ENCODE measurements at regions not wholly inside any gene's neighbourhood (a gene's known extent, or its start where the extent isn't known, plus 50 kb on each side); places are given as distances from the start of the nearest gene placed in this dataset.

- no peak for DNase-seq
Observed at GRCh38 chr7:45359250-45359649, 201.7 kb downstream of the RAMP3 start.

- no peak for DNase-seq
Observed at GRCh38 chr7:45359776-45360175, 202.2 kb downstream of the RAMP3 start.

DNA sequence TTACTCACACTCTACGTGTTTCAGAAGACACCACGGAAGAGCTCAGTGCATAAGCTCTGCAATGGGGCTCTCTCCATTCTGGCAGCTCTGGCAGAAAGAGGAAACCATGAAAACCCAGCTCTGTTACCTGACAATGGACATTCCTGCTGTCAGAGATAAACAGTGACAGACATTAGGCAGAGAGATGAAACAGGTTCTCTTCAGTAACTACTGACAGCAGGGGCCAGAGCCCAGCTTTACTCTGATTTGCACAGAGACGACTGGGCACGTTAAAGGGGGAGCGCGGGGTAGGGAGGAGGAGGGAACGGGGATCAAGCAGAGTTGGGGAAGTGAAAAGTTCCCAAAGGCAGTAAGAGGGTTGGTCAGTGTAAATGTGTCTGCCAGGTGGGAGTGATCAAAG lies 206.1 kb downstream of the RAMP3 start:
- no peak for DNase-seq

DNA sequence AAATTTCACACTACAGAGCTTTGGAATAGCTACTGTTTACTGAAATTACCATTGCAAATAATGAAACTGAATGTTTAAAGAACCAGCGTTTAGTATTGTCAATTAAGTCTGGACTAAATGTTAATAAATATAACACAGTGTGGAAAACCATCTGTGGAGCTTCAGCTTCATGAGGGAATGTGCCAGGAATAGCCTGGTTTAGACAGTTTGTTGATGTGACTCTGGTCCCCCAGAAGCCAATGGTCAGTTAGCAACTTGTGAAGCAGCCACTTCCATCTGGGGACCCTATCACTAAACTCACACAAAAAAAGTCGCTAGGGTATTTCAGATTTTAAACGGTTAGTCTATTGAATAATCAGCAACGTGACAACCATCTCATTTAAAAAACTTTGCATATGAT lies 207.8 kb downstream of the RAMP3 start:
- no peak for DNase-seq

DNA sequence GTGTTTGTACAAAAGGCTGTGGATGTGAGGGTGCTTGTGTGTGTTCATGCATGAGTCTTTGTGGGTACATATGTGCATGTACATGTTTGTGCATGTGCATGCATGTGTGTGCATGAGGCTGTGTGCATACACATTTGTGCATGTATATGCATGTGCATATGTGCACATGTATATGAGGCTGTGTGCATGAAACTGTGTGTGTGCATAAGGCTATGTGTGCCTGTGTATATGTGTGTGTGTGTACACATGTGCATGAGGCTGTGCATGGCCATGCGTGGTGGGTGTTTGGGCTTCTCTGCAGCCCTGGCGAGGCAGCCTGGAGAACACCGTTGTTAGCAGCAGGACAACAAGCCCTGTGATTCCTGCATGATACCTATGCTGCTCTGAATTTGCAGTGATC lies 207.7 kb upstream of the ADCY1 start:
- no peak for DNase-seq

DNA sequence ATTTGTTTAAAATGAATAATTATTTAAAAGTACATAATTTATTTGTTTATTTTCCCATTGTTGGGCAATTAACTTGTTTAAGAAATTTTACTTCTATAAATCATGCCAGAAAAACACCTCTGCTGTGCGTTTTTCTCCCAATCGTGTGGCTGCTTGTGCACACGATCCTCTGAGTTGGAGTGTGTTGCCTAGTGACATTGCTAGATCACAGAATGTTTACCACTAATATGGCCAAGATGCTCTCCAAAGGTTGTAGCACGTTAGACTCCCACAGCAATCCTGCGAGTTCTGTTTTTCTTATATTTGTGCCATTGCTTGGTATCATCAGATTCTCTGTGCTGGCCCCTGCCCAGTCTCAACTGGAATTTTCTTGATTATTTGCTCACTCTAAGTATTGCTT lies 207.1 kb upstream of the ADCY1 start:
- no peak for DNase-seq

- DNase-seq: no peak
Observed at GRCh38 chr7:45368129-45368807, 205.9 kb upstream of the ADCY1 start.

DNA sequence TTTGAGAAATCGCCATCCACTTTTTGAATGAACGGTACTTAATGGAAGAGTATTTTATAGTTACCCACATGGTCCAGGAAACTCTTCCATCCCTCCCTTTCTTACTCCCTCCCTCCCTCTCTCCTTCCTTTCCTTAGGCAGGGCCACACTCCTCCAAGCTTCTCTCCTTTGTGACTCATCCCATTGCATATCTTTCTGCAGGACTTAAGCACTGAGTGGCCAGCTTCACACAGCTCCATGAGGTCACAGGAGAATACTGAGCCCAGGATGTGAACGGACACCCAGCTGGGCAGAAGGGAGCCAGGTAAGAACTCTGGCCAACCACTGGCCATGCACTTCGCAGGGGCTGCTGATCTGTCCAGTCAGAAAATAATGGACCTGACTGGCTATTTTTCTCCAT lies 189.7 kb upstream of the ADCY1 start:
- DNase-seq: no peak

DNA sequence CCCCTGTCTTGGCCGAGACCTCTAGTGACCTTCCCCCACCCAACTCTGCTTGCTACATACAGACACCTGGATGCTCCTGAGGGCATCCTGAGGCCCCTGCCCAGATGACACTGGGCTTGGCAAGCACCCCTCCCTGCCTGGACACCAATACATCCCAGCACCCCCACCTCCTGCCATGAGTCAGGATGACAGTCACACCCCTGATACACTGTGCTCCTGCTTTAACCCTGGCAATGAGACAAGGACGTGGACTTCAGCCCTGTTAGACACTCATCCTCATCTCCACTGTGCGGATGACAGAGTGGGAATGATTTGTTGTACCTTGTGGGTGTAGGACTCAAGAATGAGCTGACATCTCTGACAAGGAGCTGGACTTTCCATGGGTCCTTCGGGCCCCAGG lies 186.3 kb upstream of the ADCY1 start:
- DNase-seq: no peak

- no peak for DNase-seq
Observed at GRCh38 chr7:45389073-45389872, 184.9 kb upstream of the ADCY1 start.

DNA sequence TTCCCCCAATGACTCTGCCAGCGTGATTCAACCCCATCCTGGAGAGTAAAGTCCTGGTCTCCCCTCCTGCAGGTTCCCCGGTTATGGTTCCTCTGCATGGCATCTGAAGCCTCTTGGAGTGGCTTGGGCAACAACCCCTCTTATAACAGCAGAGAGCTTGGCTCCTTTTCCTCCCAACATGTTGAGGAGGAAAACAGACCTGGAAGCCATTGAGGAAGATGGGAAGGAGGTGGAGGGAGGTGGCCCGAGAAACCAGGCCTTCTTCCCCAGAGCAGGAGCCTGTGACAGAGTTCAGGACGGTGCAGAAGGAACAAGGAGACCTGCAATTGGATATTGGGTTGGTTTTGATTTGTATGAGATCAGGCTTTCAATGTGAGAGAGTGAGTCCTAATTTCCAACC lies 184.0 kb upstream of the ADCY1 start:
- no peak for DNase-seq

GRCh38 chr7:45390731-45391130 lies 183.4 kb upstream of the ADCY1 start:
- DNase-seq: no peak

DNA sequence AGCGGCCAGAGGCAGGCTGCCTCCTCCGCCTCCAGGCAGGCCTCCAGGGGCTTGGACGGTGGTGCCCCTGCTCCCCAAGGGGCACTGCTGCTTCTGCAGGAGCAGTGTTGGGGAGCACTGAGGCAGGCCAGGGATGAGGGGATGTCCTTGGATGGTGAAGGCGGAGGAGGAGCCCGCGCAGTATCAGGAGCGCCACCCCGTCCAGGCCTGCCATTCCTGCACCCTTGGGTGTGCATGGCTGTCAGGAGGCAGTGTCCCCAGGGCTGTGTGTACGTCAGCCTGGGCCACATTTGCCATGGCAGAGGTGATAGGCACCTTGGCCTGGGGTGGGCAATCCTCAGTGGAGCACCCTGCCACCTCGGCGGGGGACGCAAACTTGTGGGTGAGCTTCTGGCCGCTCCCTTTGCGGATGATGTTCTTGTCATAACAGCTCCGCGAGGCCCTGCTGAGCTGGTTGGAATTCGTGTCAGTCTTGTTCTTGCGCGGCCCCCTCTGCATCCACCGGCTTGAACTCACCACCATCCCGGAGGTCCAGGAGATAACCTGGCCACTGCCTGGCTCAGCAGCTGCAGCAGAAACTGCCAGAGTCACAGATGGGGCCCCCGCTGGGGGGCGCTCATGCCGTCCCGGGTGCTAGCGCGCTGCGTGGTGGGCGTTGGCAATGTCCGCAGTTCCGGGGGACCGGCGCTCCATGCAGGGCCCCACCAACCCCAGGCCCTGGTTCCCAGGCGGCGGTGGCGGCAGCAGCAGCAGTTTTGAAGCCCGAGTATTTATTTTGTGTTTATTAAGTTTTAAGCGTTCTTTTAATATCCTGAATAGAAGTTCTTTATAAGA lies 182.3 kb upstream of the ADCY1 start:
- no peak for DNase-seq

DNA sequence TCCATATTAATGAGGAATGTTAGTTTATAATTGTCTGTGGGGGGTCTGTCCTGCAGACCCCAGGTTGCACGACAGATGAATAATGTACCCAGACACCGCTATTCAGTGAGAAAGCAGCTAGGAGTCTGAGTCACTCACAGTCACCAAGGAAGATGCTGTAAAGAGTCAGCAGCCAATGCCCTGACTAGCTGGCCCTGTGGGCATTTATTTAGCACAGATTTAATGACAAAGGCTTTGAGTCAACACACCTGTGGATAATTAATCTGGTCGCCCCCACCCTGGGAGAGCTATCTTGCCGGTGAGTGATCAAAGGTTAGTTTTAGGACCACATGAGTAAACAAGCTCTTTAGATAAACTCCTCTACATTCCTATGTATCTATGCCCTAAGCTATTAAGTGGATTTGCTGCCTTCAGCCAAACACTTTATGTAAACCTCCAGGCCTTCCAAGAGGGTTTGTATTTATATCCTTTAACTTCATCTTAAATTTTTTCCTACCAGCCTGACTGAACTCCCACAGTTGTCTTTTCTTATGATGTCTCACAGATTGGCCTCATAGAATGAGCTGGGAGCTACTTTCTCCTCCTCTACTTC lies 180.0 kb upstream of the ADCY1 start:
- DNase-seq: no peak

GRCh38 chr7:45399069-45399468 lies 175.1 kb upstream of the ADCY1 start:
- DNase-seq: no peak

GRCh38 chr7:45400680-45401079 lies 173.5 kb upstream of the ADCY1 start:
- no peak for DNase-seq

- DNase-seq: no peak
Observed at GRCh38 chr7:45401155-45401554, 173.0 kb upstream of the ADCY1 start.

DNA sequence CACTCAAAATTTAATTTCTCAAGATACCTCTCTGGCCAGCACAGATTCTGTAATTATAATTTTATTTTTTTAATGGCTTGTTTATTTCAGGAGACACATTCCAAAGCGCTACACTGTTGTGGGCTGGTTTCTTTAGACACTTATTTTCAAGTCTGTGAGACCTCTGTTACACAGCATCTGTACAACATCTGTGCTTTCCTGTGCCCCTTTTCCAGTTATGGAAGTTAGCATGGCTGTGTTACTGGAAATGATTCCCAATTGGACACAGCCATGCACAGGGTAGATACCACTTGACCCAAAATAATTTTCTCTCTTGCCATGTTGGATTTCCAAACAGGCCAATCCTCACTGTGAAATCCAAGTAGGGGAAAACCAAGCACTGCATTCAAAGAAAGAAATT lies 172.3 kb upstream of the ADCY1 start:
- DNase-seq: no peak

- no peak for DNase-seq
Observed at GRCh38 chr7:45402480-45403218, 171.5 kb upstream of the ADCY1 start.

GRCh38 chr7:45404622-45405021 lies 169.5 kb upstream of the ADCY1 start:
- no peak for DNase-seq

GRCh38 chr7:45407730-45408408 lies 166.3 kb upstream of the ADCY1 start:
- DNase-seq: no peak

DNA sequence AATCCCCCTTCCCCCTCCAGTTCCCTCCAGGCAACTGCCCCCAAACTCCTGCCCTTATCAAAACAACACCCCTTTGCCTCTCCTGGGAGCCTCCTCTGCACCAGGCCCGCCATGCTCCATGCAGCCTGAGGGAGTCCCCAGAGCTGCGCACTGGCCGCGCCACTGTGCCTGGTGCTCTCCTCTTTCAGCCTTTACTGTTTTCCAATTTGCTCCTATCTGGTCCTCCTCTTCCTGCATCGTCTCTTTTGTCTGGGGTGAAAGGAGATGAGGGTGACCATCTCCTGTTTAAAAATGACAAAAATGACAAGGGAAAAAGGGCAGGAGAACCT lies 165.8 kb upstream of the ADCY1 start:
- DNase-seq: no peak

Measured in CD4-positive, alpha-beta T cell treated with Interleukin-1 beta for 1 hour (primary cell).